IMR-90 (cell line): ENCODE measurements at regions not wholly inside any gene's neighbourhood (a gene's known extent, or its start where the extent isn't known, plus 50 kb on each side); places are given as distances from the start of the nearest gene placed in this dataset.
"Not testable (repeated sequence)": the region's sequence is repeated elsewhere in the genome, so short reads cannot be mapped to it uniquely, and the experiment has no call there.

Experiments used
- CEBPB ChIP-seq: IDR thresholded peaks from 2 replicates; pipeline ENCODE4 v1.6.1; 2012; ENCODE audit warnings: low read depth, low read length, improper control_type of control experiment
- CTCF ChIP-seq: conservative IDR thresholded peaks from 2 replicates; pipeline ENCODE4 v1.5.1; 2012; ENCODE audit warnings: mild to moderate bottlenecking, low read depth, low read length, improper control_type of control experiment
- ELK1 ChIP-seq: fragments of 150-350 bp; IDR thresholded peaks from 2 replicates; pipeline ENCODE4 v1.6.1; 2016; ENCODE audit warnings: low read depth, mild to moderate bottlenecking, low read length, moderate library complexity, borderline replicate concordance
- FOS ChIP-seq: fragments of 150-350 bp; IDR thresholded peaks from 2 replicates; pipeline ENCODE4 v1.6.1; 2016; ENCODE audit warnings: low read depth, low read length
- MAZ ChIP-seq: IDR thresholded peaks from 2 replicates; pipeline ENCODE4 v1.6.1; 2012; ENCODE audit warnings: low read depth, mild to moderate bottlenecking, low read length, improper control_type of control experiment, moderate library complexity, borderline replicate concordance
- NFE2L2 ChIP-seq: fragments of 150-350 bp; IDR thresholded peaks from 2 replicates; pipeline ENCODE4 v1.6.1; 2016; ENCODE audit warnings: low read depth, mild to moderate bottlenecking, low read length
- POLR2A ChIP-seq: IDR thresholded peaks from 2 replicates; pipeline ENCODE4 v1.6.1; 2012; ENCODE audit warnings: mild to moderate bottlenecking, low read depth, low read length
- RAD21 ChIP-seq: IDR thresholded peaks from 2 replicates; pipeline ENCODE4 v1.6.1; 2012; ENCODE audit warnings: low read length, improper control_type of control experiment
- RCOR1 ChIP-seq: IDR thresholded peaks from 2 replicates; pipeline ENCODE4 v1.6.1; 2012; ENCODE audit warnings: mild to moderate bottlenecking, low read length, improper control_type of control experiment; ENCODE audit not compliant: insufficient replicate concordance
- RFX5 ChIP-seq: IDR thresholded peaks from 2 replicates; pipeline ENCODE4 v1.8.0; 2012; ENCODE audit warnings: low read depth, mild to moderate bottlenecking, low read length, moderate library complexity
- SMC3 ChIP-seq: fragments of 150-350 bp; IDR thresholded peaks from 2 replicates; pipeline ENCODE4 v1.6.1; 2016; ENCODE audit warnings: low read depth, mild to moderate bottlenecking, antibody characterized with exemption, low read length, moderate library complexity

DNA sequence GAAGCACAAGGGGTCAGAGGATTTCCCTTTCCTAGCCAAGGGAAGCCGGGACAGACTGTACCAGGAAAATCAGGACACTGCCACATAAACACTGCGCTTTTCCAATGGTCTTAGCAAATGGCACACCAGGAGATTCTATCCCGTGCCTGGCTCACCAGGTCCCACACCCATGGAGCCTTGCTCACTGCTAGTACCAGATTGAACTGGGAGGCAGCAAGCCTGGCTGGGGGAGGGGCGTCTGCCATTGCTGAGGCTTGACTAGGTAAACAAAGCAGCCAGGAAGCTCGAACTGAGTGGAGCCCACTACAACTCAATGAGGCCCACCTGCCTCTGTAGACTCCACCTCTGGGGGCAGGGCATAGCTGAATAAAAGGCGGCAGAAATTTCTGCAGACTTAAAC is 511.8 kb upstream of the PRR20A start:
- TF ChIP-seq CTCF, ELK1, POLR2A, CEBPB, RFX5, RAD21, SMC3, RCOR1, NFE2L2, FOS, MAZ: not testable (repeated sequence)
